SK-N-SH (cell line): ENCODE measurements at regions not wholly inside any gene's neighbourhood (a gene's known extent, or its start where the extent isn't known, plus 50 kb on each side); places are given as distances from the start of the nearest gene placed in this dataset.

Source experiments
- POLR2AphosphoS5 ChIP-seq: IDR thresholded peaks from 2 replicates; pipeline ENCODE4 v1.6.1; 2012; ENCODE audit warnings: low read depth, low read length
- RFX5 ChIP-seq: IDR thresholded peaks from 2 replicates; pipeline ENCODE4 v1.6.1; 2012; ENCODE audit warnings: mild to moderate bottlenecking, improper control_type of control experiment, low read length
- YY1 ChIP-seq: IDR thresholded peaks from 2 replicates; pipeline ENCODE4 v1.4.0; 2012; ENCODE audit warnings: low read depth, mild to moderate bottlenecking
- TF ChIP-seq, protein P1 (sequence below): fragments of 200-600 bp; sonication (generic); IDR thresholded peaks from 2 replicates; pipeline ENCODE4 v1.6.1; 2017; ENCODE audit warnings: antibody characterized with exemption, mild to moderate bottlenecking, moderate library complexity

DNA sequence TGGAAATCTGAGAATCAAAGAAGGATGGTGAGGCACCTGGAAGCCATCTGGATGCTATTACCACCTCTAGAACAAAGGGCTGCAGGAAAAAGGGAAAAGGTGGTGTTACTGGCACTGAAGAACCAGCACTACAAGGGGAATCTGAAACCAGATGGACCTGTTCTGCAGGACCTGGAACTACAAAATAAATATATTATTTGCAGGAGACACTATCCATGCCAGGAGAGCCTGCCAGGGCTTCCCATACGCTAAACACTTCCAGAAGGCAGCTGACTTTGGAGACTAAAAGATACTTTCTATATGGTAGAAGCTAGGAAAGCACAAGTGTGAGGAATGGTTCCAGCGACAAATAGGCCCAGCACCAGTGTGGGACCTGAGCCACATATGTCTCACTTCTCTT is 83.4 kb upstream of the POU1F1 start:
- TF ChIP-seq POLR2AphosphoS5 (no peak), YY1 (no peak), RFX5 (no peak)
- TF ChIP-seq, protein P1, sequence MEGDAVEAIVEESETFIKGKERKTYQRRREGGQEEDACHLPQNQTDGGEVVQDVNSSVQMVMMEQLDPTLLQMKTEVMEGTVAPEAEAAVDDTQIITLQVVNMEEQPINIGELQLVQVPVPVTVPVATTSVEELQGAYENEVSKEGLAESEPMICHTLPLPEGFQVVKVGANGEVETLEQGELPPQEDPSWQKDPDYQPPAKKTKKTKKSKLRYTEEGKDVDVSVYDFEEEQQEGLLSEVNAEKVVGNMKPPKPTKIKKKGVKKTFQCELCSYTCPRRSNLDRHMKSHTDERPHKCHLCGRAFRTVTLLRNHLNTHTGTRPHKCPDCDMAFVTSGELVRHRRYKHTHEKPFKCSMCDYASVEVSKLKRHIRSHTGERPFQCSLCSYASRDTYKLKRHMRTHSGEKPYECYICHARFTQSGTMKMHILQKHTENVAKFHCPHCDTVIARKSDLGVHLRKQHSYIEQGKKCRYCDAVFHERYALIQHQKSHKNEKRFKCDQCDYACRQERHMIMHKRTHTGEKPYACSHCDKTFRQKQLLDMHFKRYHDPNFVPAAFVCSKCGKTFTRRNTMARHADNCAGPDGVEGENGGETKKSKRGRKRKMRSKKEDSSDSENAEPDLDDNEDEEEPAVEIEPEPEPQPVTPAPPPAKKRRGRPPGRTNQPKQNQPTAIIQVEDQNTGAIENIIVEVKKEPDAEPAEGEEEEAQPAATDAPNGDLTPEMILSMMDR = no peak
